SHP77 treated with DMSO at 0.1 percent for 48 hours (cell line): ENCODE measurements at regions not wholly inside any gene's neighbourhood (a gene's known extent, or its start where the extent isn't known, plus 50 kb on each side); places are given as distances from the start of the nearest gene placed in this dataset.

Source experiments
- DNase-seq: peaks from one replicate; lab custom pipeline; 2025; lab: John Stamatoyannopoulos, UW

DNA sequence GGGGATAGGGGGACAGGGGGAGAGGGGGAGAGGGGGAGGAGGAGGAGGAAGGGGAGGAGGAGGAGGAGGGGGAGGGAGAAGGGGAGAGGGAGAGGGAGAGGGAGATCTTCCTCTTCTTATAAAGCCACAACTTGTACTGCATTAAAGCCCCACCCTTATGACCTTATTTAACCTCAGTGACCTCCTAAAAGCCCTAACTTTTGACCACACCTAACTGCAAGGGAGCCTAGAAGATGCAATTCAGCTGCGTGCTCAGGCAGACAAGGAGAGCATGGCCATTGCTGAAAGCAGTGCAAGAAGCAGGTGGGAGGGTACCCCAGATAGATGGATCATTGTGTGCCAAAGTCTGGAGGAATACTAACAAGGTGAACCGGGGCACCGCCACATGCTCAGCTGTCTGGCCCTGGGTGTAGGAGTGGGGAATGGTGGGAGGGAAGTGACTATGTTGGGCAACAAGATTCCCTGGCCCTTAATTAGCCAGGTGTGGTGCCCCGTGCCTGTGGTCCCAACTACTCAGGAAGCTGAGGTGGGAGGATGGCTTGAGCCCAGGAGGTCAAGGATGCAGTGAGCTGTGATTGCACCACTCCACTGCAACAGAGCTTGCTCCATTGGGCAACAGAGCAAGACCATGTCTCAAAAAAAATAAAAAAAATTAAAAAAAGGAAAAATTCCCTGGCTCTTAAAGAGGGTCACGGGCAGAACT, 125.4 kb upstream of the BOD1 start:
- no peak for DNase-seq

DNA sequence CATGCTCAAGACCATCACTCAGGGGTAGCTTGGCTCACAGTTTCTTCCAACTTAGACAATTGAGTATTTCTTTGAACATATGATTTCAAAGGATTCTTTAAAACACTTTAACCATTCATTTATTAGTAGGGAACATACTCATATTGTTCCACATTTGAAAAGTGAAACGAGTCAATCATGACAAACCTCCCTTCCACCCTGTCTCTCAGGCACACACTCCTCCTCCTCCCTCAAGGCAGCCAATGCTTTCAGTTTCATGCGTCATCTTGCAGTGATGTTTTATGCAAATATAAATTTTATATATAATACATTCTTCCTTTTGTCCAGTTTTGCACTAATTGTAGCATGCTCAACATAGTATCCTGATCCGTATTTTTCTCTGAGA, 126.0 kb upstream of the BOD1 start:
- no peak for DNase-seq

DNA sequence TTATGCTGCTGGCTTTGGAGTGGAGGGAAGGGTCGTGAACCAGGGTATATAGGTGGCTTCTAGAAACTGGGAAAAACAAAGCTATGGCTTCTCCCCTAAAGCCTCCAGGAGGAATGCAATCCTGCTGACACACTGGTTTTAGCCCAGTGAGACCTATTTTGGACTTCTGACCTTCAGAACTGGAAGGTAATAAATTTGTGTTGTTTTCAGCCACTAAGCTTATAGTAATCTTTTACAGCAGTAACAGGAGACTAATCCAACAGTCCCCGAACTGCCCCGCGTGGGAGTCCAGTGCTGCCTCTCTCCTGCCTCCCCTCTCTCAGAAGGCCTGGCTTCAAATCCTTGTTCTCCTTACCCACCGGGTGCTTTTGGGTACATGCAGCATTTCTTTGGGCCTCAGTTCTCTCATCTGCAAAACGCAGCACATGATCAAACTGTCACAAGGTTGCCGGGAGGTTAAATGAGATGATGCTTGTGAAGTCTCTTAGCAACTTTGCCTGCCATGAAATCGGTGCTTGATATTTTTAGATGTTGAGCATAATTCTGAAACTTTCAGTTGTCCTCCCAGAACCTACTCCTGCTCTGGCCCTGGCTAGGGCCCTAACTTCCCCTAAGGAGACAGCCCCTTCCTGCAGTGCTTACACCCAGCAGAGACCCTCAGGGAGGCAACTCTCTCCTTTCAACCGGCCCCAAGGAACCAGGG, 127.3 kb upstream of the BOD1 start:
- DNase-seq, result no peak

- no peak for DNase-seq
These were observed 128.1 kb upstream of the BOD1 start for GRCh38 chr5:173744551-173744950.

DNA sequence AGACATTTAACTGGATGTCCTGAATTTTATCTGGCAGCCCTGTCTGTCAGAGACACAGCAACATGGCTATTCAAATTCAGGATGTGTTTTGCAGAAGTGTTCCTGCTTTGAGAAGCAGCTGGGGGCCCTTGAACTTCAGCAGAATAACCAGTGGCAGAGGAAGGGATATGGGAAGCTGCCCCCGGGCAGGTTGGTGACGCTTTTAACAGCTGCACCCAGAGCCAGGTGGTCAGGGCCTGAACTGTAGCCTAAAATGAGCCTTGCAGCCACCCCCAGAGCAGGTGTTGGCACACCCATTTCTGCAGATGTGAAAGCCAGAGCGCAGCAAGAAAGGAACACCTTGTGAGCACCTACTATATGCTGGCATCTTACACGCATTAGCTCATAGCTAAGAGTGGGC, 128.7 kb upstream of the BOD1 start:
- DNase-seq, result peak; percentile 92

DNA sequence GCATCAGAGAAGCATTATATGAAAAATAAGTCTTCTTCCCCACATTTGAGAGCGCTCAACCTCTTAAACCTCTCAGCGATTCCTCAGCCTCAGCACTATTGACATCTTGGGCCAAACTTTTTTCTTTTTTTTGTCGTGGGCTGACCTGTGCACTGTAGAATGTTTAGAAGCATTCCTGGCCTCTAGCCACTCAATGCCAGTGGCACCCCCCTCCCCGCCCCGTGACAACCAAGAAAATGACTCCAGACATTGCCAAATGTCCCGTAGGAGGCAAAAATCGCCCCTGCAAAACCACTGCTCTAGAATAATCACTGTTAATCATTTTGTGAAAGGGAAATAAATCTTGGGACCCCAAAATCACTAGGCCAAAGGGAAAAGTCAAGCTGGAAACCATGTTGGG, 129.1 kb upstream of the BOD1 start:
- DNase-seq, result no peak

DNA sequence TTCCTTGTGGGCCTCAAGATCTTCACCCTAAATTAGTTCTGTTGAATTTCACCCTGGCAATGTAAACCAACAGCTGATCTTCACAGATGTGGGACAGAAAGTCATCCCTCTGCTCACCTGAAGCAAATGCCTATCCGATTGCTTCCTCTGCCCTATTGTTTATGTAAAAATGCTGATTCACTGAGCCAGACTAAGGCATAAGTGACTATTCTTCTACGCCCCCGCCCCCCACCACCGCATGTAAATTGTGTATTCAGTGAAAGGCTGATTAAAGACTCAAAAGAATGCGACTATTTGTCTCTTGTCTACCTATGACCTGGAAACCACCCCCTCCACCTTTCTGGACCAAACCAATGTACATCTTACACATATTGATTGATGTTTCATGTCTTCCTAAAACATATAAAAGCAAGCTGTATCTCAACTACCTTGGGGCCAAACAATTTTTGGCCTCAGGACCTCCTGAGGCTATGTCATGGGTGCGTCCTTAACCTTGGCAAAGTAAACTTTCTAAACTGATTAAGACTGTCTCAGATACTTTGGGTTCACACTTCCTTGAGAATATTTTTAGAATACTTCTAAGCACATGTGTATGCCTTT, 129.7 kb upstream of the BOD1 start:
- DNase-seq, result no peak

DNA sequence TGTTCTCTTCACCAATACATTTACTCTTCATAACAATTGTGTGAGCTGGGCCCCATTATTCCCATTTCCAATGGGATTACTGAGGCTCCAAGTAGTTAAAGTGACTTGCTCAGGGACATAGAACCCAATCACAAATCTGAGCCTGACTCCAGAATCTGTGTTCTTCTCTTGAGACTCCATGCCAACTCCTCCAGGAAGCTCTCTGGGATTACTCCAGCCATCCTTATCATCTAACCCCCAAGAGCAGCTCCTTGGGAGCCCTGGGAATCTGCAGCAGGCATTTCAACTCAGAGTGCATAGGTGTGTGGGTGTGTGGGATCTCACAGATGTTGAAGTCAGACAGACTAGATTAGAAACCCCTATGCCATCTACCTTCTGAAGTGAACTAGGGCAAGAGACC, 131.4 kb upstream of the BOD1 start:
- no peak for DNase-seq

DNA sequence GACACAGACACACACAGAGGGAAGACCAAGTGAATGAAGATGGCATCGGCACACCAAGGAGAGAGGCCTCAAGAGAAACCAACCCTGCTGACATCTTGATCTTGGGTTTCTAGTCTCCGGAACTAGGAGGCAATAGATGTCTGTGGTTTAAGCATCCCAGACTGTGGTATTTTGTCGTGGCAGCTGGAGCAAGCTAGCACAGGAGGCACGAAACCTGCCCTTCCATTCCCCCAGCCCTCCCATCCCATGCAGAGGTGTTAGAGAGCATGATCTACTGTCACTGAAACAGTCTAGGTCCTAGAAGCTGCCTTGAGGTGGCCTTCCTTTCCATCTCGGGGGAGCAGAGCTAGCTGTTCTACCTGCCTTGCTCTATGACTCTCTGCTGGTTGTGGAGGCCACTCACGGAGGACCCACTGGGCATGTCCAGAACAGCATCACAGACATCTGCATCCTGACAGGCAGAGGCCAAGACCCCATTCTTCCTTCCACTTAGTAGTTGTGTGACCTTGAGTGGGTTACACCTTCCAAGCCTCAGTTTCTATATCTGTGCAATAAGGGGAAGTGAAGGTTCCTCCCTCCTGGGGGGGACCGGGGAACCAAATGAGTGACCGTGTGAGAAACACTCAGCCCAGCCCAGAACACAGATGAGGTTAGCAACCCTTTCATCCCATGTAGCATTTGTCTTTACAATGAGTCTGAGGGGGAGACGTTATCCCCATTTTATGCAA, 134.3 kb upstream of the BOD1 start:
- no peak for DNase-seq

GRCh38 chr5:173751266-173751600, 134.8 kb upstream of the BOD1 start:
- DNase-seq, result no peak

DNA sequence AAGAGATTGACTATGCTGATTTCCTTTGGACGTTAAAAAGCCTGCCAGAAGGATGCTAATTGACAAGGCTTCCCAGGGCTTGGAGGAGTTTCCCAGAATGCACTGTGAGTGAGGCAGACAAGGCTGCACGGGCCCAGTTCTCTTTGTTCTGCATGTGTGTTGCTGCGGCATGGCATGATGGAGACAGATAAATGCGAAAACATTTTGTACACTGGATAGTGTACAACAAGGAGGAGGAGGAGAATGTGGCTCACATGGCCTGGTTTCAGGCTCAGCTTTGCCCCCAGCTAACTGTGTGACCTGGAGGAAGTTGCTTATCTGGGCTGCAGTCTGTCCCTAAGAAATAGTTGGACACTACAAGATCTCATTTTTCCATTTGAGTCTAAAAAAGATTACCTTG, 135.5 kb upstream of the CPEB4 start:
- no peak for DNase-seq

DNA sequence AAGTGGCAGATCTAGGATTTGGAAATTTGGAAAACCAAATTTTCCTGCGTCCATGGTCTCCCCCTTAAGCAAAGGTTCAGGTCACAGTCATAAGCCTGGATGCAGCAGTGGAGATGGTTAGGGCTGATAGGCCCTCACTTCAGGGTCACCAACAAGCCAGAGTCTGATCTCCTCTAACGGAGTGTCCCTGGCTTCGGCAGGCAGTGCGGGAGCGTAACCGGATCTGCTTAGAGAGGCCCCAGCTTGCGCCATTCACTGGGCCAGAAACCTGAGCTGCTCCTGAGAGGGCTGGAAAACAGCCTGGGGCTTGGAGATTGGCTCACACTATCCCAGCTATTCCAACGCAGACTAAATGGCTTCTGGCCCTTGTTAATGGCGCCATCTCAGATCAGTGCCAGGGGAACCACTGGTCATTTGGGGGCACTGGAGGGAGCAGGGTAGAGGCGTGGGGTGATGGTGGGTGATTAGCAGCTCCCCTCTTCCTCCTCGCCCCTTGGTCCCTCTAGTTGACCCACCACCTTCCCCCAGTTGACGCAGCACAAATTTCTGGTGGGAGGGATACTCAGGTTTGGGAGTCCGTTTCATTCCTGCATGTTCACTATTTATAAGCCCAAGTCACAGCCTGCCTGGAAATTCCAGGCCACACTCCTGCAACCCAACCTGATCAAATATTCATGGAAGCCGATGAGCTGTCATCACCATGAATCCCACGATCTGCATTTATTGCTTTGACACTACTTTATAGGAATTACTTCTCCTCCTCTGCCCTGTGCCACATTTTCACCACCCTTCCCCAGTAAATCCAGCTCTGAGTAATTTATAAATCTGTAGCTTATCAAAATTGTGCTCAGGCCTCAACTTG, 134.6 kb upstream of the CPEB4 start:
- DNase-seq, result peak; percentile 50

DNA sequence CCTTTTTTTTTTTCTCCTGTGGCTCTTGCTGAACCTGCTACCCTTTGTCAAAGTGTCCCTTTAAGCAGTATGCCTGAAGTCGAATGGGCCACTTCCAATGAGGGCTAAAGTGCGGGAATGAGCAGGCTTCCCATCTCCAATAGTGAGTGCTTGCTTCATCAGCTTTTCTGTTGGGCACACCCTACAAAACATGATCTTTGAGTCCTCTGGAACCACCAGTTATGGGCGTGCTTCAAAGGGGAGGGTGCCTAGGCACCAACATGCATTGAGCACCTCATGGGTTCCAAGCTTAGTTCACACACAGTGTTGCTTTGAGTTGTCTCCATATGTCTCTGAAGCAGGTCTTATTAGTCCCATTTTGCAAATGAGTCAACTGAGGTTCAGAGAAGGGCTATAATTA, 132.8 kb upstream of the CPEB4 start:
- no peak for DNase-seq

DNA sequence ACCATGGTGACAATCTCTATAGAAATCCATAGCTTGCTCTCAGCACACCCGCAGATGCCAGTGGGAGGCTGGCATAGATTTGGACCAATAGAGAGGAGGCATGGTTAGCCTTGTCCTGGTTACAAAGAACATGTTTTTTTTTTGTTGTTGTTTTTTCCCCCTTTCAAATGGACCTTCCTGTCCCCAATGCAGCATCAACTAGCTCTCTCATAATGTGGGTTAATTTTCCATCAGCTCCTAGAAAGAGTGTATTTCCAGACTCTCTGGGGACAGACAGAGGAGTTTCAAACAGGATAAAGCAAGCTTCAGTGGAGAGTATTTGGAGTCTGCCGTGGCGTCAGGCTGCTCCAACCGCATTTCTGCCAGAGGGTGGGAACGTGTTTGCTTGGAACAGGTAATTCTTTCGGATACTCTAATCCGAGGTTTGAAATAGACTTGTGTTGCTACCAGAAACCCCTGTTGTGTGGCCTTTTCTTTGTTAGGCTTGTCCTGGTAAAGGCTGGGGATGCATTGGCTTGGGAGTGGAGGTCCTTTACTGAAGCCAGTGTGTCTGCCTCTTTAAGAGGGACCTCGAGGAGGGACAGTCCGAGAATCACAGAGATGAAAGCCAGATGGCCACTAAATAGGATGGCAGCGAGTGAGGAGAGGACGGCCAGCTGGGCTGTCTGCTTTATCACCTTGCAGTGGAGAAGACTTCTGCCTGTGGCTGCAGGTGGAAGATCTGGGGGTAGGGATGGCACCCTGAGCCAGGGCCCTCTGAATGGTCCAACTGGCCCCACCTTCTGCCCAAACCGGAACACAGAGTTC, 130.5 kb upstream of the CPEB4 start:
- DNase-seq, result no peak

- DNase-seq, result no peak
These were observed 129.5 kb upstream of the CPEB4 start for GRCh38 chr5:173758676-173759075.

- DNase-seq, result no peak
These were observed 128.5 kb upstream of the CPEB4 start for GRCh38 chr5:173759691-173760090.

DNA sequence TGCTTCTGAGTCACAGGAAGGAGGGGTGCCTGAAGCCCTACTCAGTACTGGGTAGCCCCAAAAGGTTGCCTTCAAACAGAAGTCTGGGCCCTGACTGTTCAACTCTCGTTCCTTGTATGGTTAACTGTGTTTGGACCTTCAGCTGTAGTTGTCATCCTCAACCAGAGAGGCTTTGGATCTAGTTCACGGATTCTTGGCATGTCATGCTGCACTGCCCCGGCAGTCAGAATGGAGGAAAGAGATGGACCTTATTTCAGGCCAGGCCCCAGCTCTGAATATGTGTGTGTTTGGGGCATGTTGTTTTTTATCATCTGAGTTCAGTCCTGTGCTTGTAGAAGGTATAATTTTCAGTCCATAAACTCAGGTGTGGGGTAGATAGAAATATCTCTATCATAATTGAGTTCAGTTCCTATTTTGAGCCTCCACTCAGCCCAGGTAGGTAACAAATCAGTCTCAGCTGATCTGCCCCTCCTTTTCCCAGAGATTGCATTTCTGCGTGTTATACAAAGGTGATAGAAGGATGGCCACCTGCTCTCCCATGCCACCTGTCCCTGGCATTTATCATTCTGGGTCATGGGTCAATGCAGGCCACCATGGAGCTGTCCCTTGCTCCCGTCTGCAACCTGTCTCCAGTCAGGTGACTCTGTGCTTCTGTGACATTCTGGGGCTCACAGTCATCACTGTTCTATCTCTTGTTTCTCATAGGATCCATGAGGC, 127.5 kb upstream of the CPEB4 start:
- no peak for DNase-seq

DNA sequence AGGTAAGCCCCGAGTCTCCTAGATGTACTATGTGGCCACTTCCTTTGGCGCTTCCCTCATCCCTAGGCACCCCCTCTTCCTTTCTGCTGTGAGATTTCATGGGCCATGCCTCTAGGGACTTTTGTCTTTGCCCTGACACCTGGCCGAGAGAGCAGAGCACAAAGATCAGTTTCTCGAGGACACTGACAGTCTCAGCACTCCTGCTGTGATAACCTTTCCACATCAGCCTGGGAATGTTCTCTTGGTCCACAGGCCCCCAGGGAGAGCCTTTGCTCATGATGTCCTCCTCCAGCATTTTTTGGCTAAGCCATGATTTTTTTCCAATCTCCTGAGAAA, 127.0 kb upstream of the CPEB4 start:
- DNase-seq, result no peak

DNA sequence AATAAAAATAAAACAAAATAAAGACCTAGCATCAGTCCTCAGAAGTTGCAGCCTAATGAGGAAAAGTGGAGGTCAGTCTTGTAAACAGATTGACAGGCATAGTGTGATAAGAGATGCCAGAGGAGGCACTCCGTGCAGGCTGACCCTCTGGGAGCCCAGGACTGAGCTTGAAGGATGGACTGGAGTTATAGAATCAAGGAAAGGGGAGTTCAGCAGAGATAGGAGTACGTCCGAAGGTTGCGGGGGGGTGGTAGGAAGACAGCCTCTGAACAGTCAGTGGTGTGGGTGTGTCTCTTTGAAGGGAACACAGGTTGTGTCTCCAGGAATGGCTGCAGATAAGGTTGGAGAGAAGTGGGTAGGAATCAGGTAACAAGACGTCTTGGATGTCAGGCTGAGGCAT, 126.1 kb upstream of the CPEB4 start:
- DNase-seq, result no peak

DNA sequence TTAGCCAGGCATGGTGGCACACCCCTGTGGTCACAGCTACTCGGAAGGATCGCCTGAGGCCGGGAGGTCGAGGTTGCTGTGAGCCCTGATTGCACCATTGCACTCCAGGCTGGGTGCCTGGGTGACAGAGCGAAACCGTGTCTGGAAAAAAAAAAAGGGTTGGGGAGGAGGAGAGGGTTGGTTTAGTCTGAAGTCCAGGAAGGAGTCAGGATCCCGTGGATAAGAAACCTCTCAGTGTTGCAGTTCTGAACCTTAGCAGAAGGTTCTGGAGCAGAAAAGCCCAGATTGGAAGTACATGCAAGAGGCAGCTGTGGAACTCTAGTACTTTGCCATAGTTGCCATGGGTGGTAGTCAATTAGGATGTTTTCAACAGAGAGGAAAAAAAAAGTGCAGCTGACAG, 125.2 kb upstream of the CPEB4 start:
- no peak for DNase-seq

- DNase-seq, result no peak
These were observed 124.7 kb upstream of the CPEB4 start for GRCh38 chr5:173763410-173763809.
